SU-DHL-6 (cell line): ENCODE measurements at regions not wholly inside any gene's neighbourhood (a gene's known extent, or its start where the extent isn't known, plus 50 kb on each side); places are given as distances from the start of the nearest gene placed in this dataset.

Experiments
- CTCF ChIP-seq: fragments of 200-600 bp; sonication (generic); IDR thresholded peaks from one replicate; pipeline ENCODE4 v1.5.1; 2017; ENCODE audit warnings: antibody characterized with exemption, mild to moderate bottlenecking, low read length, moderate library complexity; ENCODE audit not compliant: insufficient read depth, poor library complexity, severe bottlenecking
- EZH2phosphoT487 ChIP-seq: fragments of 200-600 bp; sonication (generic), shearing (Covaris generic); conservative IDR thresholded peaks from 2 replicates; pipeline ENCODE4 v1.6.1; 2018; ENCODE audit warnings: mild to moderate bottlenecking, antibody characterized with exemption, low read length, moderate library complexity, mixed read lengths

- TF ChIP-seq CTCF, result no peak
- no peak for TF ChIP-seq EZH2phosphoT487
These were observed 1234.6 kb downstream of the FAM133A start for GRCh38 chrX:94908648-94909047.
